GM10266 (cell line): ENCODE measurements at regions not wholly inside any gene's neighbourhood (a gene's known extent, or its start where the extent isn't known, plus 50 kb on each side); places are given as distances from the start of the nearest gene placed in this dataset.
A peak's percentile ranks its signal among the peaks of the same experiment; 100 is the strongest.
"Not testable (repeated sequence)": the region's sequence is repeated elsewhere in the genome, so short reads cannot be mapped to it uniquely, and the experiment has no call there.

Experiments used
- DNase-seq: peaks from one replicate; pipeline ENCODE4 v3.0.0; 2012; ENCODE audit errors: extremely low spot score
- TF ChIP-seq, protein P1 (sequence below): IDR thresholded peaks from 2 replicates; pipeline ENCODE4 v1.5.1; 2012; ENCODE audit warnings: mild to moderate bottlenecking, low read depth; ENCODE audit not compliant: control insufficient read depth, insufficient read depth; ENCODE audit errors: missing control alignments

DNA sequence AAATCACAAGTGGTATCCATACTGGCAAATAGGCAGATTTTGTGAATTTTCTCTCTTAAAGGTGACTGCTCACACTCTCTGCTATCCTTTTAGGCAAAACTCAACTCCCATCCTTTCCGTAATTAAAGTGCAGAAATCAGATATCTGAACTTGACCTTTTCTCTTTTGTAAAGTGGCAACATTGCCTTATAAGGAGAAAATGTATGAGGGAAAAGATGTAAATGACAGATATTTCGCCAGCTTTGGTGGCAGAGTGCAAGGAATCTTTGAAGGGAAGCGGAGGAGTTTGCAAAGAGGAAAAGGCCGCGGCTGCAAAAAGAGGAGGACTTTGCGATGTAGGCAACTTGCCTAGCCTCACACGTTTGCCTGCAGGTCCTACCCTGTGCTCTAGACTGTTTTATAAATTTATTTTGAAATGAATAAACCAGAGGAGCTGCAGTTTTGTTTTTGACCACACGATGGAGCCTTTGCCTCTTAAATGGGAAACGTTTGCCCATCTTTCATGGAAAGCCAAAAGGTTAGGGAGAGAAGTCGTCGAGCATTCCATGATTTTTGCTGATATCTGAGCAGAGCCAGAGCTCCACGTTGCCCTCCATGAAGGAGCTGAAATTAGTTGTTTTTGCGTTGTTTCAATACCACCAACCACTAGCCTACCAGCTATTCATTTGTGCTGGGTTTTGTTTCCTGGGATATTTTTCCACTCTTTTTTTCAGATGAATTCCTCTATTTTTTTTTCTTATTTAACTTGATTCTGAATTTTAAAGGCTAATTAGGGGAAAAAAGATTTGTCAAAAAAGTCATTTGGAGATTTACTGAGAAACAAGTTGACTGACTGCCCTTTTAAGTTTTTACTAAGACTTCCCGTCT is 242.3 kb downstream of the LMX1A start:
- TF ChIP-seq, protein P1, sequence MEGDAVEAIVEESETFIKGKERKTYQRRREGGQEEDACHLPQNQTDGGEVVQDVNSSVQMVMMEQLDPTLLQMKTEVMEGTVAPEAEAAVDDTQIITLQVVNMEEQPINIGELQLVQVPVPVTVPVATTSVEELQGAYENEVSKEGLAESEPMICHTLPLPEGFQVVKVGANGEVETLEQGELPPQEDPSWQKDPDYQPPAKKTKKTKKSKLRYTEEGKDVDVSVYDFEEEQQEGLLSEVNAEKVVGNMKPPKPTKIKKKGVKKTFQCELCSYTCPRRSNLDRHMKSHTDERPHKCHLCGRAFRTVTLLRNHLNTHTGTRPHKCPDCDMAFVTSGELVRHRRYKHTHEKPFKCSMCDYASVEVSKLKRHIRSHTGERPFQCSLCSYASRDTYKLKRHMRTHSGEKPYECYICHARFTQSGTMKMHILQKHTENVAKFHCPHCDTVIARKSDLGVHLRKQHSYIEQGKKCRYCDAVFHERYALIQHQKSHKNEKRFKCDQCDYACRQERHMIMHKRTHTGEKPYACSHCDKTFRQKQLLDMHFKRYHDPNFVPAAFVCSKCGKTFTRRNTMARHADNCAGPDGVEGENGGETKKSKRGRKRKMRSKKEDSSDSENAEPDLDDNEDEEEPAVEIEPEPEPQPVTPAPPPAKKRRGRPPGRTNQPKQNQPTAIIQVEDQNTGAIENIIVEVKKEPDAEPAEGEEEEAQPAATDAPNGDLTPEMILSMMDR = peak; percentile 66

GRCh38 chr1:165112260-165112659 is 244.3 kb downstream of the LMX1A start:
- DNase-seq = no peak
- TF ChIP-seq, protein P1 = no peak

More for the DNA sequence above, 242.3 kb downstream of the LMX1A start:
- peak; percentile 21 for DNase-seq

GRCh38 chr1:165109013-165109412 is 247.5 kb downstream of the LMX1A start:
- TF ChIP-seq, protein P1 = no peak
- DNase-seq = no peak

GRCh38 chr1:165092542-165093162 is 263.9 kb downstream of the LMX1A start:
- DNase-seq = not testable (repeated sequence)

DNA sequence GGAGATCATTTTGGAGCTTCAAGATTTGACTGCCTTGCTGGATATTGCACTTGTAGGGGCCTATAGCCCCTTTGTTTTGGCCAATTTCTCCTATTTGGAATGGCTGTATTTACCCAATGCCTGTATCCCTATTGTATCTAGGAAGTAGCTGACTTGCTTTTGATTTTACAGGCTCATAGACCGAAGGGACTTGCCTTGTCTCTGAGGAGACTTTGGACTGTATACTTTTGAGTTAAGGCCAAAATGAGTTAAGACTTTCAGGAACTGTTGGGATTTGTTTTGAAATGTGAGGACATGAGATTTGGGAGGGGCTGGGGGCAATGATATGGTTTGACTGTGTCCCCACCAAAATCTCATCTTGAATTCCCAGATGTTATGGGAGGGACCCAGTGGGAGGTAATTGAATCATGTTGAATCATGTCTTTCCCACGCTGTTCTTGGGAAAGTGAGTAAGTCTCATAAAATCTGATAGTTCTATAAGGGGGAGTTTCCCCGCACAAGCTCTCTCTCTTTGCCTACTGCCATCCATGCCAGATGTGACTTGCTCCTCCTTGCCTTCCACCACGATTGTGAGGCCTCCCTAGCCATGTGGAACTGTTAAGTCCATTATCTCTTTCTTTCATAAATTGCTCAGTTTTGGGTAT is 276.1 kb downstream of the LMX1A start:
- no peak for DNase-seq
- TF ChIP-seq, protein P1 = no peak

GRCh38 chr1:165078391-165078790 is 278.1 kb downstream of the LMX1A start:
- TF ChIP-seq, protein P1 = no peak
- DNase-seq = no peak

GRCh38 chr1:165075725-165076370 is 280.7 kb downstream of the LMX1A start:
- no peak for DNase-seq
- TF ChIP-seq, protein P1 = peak; percentile 15
